Panc1 (cell line): ENCODE measurements at regions not wholly inside any gene's neighbourhood (a gene's known extent, or its start where the extent isn't known, plus 50 kb on each side); places are given as distances from the start of the nearest gene placed in this dataset.

Source experiments
- ATAC-seq: fragments of 200-7000 bp; cut with Tn5 transposase; 2 replicates; pipeline ENCODE4 v1.9.1; 2020; ENCODE audit warnings: mild to moderate bottlenecking, moderate library complexity
- BruUV-seq: library from RNA; stranded (reverse); fragments of 400-500 nt; replicated peaks from 2 replicates; lab custom pipeline; 2021; lab: Mats Ljungman, UMichigan
- CTCF ChIA-PET: fragments of 300-600 bp; sonication (Branson Sonifier 250); formaldehyde crosslinking; loops from one replicate; lab custom pipeline; 2022; ENCODE audit warnings: antibody characterized with exemption; lab: Charles Lee
- POLR2A ChIA-PET: fragments of 300-600 bp; sonication (Branson Sonifier 250); formaldehyde crosslinking; loops from one replicate; lab custom pipeline; 2022; ENCODE audit warnings: antibody characterized with exemption; lab: Charles Lee
- DNase-seq: peaks from one replicate; pipeline ENCODE4 v3.0.0-alpha.2; 2010; ENCODE audit warnings: low read depth, low spot score
- H3K27ac ChIP-seq: 2 replicates; pipeline ENCODE4 v1.5.1; 2011; ENCODE audit warnings: mild to moderate bottlenecking, low read length, inconsistent platforms
- H3K27me3 ChIP-seq: fragments of 200-500 bp; sonication (Bioruptor generic); 2 replicates; pipeline ENCODE4 v1.6.0; 2014; ENCODE audit warnings: low read length, inconsistent platforms; ENCODE audit not compliant: control insufficient read depth, insufficient read depth
- H3K36me3 ChIP-seq: fragments of 200-500 bp; sonication (Bioruptor generic); 2 replicates; pipeline ENCODE4 v1.5.1; 2014; ENCODE audit warnings: inconsistent platforms, mild to moderate bottlenecking, low read length, moderate library complexity; ENCODE audit not compliant: control insufficient read depth, insufficient read depth
- H3K4me1 ChIP-seq: 2 replicates; pipeline ENCODE4 v1.5.1; 2011; ENCODE audit warnings: inconsistent platforms, mild to moderate bottlenecking, low read length, moderate library complexity; ENCODE audit not compliant: control insufficient read depth, insufficient read depth
- H3K4me3 ChIP-seq, 2 experiments: 2 replicates each; pipeline ENCODE4 v1.5.1; 2011 to 2012; ENCODE audit warnings: low read depth in 2 of 2, low read length in 2 of 2, mild to moderate bottlenecking in 2 of 2, inconsistent platforms in 1 of 2, moderate library complexity in 1 of 2
- H3K9me3 ChIP-seq: fragments of 200-500 bp; sonication (Bioruptor generic); 2 replicates; pipeline ENCODE4 v1.5.1; 2014; ENCODE audit warnings: low read depth, mild to moderate bottlenecking, inconsistent platforms, low read length, moderate library complexity; ENCODE audit not compliant: control insufficient read depth, insufficient read depth
- CTCF ChIP-seq: fragments of 450-650 bp; IDR thresholded peaks from 2 replicates; pipeline ENCODE4 v1.5.1; 2017; ENCODE audit warnings: mild to moderate bottlenecking
- POLR2AphosphoS5 ChIP-seq: IDR thresholded peaks from 2 replicates; pipeline ENCODE4 v1.6.1; 2012; ENCODE audit warnings: mild to moderate bottlenecking, low read depth, low read length, moderate library complexity
- REST ChIP-seq, 2 experiments: IDR thresholded peaks; 2 replicates each; pipeline ENCODE4 v1.6.1; 2011 to 2012; ENCODE audit warnings: low read depth in 2 of 2, control low read depth in 1 of 2, low read length in 1 of 2, mild to moderate bottlenecking in 1 of 2, moderate library complexity in 1 of 2; ENCODE audit not compliant: insufficient read depth in 1 of 2
- SIN3A ChIP-seq: IDR thresholded peaks from 2 replicates; pipeline ENCODE4 v1.6.1; 2012; ENCODE audit warnings: low read depth, mild to moderate bottlenecking, low read length, moderate library complexity, borderline replicate concordance; ENCODE audit not compliant: insufficient read depth
- TCF7L2 ChIP-seq: IDR thresholded peaks from 2 replicates; pipeline ENCODE4 v1.6.1; 2011; ENCODE audit warnings: mild to moderate bottlenecking, low read depth, low read length, inconsistent platforms
- in situ Hi-C: cut with HindIII; loops from 2 replicates; pipeline ENCODE4 v1.10.0; 2016; ENCODE audit warnings: low sequenced_read_pairs, low pct_unique_long_range_greater_than_20kb
- intact Hi-C: fragments of 100-400 bp; cut with micrococcal nuclease; formaldehyde crosslinking; loops from one replicate; pipeline ENCODE4 v1.10.0; 2022; ENCODE audit not compliant: unreplicated experiment

GRCh38 chr6:168184701-168185100 lies 105.7 kb upstream of the FRMD1 start:
- no peak for DNase-seq
- Histone ChIP-seq H3K4me1 (no peaks in the 10 kb centered on the region), H3K36me3 (no peaks in the 10 kb centered on the region), H3K27ac (no peak overlapping the region), H3K9me3 (no peaks in the 10 kb centered on the region), H3K4me3 (no peak overlapping the region), H3K27me3 (no peaks in the 10 kb centered on the region)
- intact Hi-C loops, result no loop called here
- in situ Hi-C loops, result no loop called here
- no TSS peak for BruUV-seq
- CTCF ChIA-PET, result interaction anchor here (0.6 kb wide), 1 partner anchor 26 kb away, joined by 3 read pairs; no protein-coding TSS in a partner anchor
- no peak for ATAC-seq
- POLR2A ChIA-PET, result no interaction called here
- TF ChIP-seq TCF7L2 (no peak), CTCF (no peak), SIN3A (no peak), REST (IDR thresholded peaks at IDR 0.05; ENCODE audit: insufficient read depth in 1 of 2, low read depth in 2 of 2, low read length in 1 of 2) (no peak), POLR2AphosphoS5 (no peak)

- intact Hi-C loops (no loop called here), in situ Hi-C loops (no loop called here)
- H3K27ac ChIP-seq, result no peak overlapping the region
- H3K36me3 ChIP-seq, result no peaks in the 10 kb centered on the region
- CTCF ChIA-PET, result no interaction called here
- H3K4me3 ChIP-seq, result no peak overlapping the region
- H3K4me1 ChIP-seq, result no peaks in the 10 kb centered on the region
- TF ChIP-seq REST (IDR thresholded peaks at IDR 0.05; ENCODE audit: insufficient read depth in 1 of 2, low read depth in 2 of 2, low read length in 1 of 2) (no peak), TCF7L2 (no peak), SIN3A (no peak), POLR2AphosphoS5 (no peak), CTCF (no peak)
- BruUV-seq, result no TSS peak
- ATAC-seq (no peak), DNase-seq (no peak)
- H3K27me3 ChIP-seq, result no peaks in the 10 kb centered on the region
- H3K9me3 ChIP-seq, result no peaks in the 10 kb centered on the region
- POLR2A ChIA-PET, result no interaction called here
Measured at GRCh38 chr6:168183613-168183970, 104.6 kb upstream of the FRMD1 start.
